ENCODE measurements at regions not wholly inside any gene's neighbourhood (a gene's known extent, or its start where the extent isn't known, plus 50 kb on each side); places are given as distances from the start of the nearest gene placed in this dataset.
"Not testable (repeated sequence)": the region's sequence is repeated elsewhere in the genome, so short reads cannot be mapped to it uniquely, and the experiment has no call there.

DNA sequence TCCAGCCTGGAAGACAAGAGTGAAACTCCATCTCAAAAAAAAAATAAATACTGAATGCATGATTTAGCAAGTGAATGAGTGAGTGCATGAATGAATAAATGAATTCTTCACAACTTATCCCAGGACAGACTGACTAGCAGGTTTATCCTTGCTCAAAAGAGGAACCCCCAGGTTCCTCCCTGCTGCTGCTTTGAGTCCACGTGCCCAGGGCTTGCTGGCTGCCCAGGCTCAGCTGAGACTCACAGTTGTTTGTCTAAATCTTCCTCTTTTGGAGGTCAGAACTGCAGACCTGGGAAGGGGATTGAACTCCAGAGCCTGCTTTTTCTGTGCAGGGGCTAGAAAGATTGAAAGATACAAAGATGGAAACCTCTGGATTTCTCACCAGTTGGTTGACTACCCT lies 117.4 kb upstream of the TMEM45B start:
- no peak for DNase-seq (ENCODE audit: low spot score)
- no peak for FAIRE-seq

DNA sequence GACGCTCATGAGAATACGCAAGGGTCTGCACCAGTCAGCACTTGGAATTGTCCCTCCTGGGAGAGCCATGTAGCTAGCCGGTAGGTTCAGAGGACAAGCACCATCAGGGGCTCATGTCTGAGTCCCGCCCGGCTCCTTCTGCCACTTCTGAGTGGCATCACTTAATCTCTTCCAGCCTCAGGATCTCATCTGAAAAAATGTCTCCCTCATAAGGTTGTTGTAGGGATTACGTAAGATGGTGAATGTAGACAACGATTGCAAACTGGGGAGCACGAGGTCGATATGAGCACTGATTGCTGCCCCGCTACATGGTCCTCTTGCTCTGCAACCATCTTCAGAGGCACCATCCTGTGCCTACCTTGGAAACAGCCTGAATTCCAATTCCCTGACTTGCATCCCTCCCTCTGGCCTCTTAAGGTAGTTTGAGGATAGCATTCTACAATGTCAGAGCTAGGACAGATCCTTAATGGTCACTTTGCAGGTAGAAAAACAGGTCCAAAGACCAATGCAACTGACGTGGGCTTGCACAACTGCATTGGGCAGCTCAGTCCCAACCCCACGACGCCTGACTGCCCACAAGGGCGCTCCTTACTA lies 115.8 kb upstream of the TMEM45B start:
- FAIRE-seq: no peak
- no peak for DNase-seq (ENCODE audit: low spot score)

DNA sequence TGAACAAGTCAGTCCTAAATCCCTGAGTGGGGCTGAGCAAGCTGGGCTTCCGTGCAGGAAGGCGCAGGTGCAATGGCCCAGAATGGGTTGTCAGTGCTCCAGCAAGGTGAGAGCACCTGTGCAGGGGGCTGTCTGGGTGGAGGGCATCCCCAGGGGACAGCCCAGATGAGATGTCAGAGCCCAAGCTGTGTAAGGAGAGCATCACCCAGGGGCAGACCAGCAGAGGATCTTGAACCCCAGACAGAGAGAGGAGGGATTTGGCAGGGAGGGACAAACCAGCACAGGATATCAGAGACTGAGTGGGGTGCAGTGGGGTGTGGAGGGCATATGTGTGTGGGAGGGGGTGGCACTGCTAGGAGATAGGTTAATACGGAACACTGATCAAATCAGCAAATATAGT lies 114.9 kb upstream of the TMEM45B start:
- no peak for DNase-seq (ENCODE audit: low spot score)
- no peak for FAIRE-seq

DNA sequence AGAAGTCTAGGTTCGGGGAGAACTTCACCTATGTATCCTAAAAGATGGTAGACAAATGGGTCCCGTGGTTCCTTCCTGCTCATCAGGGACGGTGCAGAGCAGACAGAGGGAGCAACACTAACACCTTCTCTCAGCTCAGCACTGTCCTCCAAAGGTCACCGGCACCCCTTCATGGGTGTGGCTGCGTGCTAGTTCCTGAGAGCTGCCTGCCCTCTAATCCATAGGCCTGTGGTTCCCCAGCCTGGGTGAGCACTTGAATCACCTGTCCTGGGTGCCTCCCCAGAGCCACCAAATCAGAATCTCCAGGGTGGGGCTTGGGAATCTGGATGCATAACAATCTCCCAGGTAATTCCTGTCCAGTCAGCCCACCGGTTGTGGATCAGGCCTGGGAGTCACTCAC lies 113.9 kb upstream of the TMEM45B start:
- DNase-seq (ENCODE audit: low spot score) (no peak), FAIRE-seq (no peak)

DNA sequence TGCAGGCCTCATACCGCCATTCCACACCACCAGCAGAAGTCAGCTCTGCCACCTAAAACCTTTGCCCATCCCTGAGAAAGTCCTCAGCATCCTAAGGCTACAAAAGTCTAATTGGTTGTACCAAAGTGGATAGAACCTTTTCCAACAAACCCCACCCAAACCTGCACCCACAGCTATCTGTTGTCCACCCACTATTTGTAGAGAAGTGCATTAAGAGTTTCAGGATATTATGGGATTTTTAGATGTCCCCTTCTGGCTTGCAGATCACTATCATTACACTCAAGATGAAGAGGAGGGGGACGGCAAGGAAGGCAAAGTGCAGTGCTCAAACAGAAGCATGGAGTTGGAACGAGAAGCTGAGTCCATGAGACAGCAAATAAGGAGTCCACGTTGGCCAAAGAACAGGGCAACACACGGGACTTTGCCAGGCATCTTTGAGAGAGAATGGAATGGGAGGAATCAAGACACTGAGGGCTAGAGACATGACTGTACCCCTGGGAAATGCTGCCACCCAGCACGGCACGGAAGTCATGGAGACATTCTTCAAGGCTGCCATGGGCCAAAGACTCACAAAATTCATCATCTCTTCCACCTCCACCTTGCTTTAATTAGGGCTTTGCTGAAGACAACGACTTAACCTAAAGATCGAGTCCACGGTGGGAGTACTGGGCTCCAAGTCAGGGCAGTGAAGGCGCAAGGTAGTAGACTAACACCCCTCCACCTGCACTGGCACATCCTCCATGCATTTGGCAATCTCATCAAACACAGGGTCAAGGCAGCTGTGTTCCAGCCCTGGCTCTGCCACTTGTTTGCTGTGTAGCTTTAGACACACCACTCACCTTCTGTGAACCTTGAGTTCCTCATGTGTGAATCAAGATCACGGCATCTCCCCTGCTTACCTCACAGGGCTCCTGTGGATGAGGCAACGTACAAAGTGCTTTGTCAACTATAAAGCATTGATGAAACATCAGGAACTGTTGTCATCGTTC lies 112.9 kb upstream of the TMEM45B start:
- DNase-seq (ENCODE audit: low spot score) (no peak), FAIRE-seq (no peak)

DNA sequence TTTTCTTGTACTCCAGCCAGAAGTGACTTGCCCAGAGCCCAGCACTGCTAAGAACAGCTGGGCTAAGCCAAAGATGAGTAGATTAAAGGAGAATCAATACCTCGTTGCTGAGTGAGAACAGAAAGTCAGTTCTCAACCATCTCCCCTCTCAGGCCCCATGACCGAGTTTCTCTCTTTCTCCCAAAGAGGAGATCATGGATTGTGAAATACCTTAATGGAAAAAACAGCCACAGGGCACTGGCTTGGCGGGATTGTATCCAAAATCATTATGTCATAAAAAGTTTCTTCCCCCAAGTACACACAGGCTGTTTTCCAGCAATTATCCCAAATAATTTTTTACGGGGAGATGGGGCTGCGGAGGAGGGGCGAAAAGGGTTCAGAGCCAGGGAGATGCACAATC lies 111.8 kb upstream of the TMEM45B start:
- no peak for DNase-seq (ENCODE audit: low spot score)
- FAIRE-seq: no peak

DNA sequence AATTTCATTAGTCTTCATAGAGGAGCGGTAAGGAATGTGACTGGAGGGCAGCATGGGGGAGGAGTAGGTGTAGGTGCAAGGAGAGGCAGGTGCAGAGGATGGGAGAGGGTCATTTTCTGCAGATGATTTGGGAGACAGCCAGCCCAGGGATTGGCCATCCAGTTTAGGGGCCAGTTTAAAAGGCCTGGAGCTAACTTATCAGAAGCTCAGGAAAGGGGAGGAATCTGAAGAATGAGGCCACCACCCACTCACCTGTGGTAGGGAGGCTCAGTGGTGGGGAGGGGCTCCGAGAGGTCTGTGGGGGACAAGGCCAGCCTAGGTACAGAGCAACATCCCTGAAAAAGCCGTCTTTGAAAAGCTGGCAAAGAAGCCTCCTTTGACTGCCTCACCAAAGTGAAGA lies 110.8 kb upstream of the TMEM45B start:
- DNase-seq (ENCODE audit: low spot score) (no peak), FAIRE-seq (no peak)

DNA sequence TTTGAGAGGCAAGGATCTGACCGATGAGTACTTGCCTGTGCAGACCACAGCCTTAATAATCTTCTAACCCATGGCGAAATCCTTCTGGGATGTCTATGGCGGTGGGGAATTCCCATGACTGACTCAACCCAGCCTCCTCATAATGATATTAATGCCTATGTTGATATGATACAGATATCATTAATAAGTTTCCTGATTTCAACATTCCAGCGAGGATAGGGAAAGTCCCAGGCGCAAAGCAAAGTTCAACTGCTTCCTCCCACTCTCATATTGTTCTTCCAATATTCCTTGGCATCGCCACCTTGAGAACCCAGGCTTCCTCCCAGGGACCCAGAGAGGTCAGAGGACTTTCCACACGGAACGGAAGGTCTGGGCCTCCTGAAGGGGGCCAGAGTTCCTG lies 110.3 kb upstream of the TMEM45B start:
- FAIRE-seq (no peak), DNase-seq (ENCODE audit: low spot score) (no peak)

DNA sequence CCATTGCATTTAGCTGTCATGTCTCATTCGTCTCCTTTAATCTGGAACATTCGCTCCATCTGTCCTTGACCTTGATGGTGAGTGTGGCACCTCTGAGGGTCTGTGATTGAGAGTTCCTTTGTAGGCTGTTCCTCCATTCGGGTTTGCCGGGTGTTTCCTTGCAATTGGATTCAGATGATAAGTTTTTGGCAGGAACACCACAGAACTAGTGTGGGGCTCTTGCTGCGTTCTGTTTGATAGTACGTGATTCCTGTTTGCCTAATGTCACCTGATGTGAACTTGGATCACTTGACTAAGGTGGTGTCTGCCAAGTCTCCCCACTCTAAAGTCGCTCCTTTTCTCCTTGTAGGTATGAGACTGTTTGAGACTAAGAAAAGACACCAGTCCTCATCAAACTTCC lies 109.7 kb upstream of the TMEM45B start:
- DNase-seq (ENCODE audit: low spot score) (no peak), FAIRE-seq (no peak)

DNA sequence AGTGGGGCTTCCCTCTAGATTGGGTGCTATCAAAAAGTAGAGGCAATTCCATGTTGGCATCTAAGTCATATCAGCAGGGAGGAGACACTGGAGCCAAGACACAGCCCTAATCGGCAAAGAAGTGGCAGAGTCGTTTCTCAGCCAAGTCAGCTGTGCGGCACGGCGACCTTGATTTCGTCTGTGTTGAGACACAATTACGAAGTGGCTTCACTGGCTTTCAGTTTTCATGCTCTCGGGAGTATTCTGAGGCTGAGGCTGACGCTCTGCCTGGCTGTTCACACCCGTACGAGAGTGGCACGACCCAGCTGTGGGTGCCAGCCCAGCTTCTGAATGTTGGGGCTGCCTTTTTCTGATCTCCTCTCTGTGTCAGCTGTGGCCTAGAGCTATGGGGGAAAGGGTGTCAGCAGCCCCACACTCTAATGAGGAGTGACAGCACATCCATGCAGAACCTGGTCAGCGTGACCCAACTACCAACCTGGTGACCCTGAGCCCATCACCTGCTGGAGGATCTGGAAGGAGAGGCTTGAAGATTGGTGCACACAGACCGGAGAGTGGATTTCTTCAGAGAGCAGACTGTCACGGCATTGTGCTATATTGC lies 105.7 kb upstream of the TMEM45B start:
- FAIRE-seq (no peak), DNase-seq (ENCODE audit: low spot score) (no peak)

DNA sequence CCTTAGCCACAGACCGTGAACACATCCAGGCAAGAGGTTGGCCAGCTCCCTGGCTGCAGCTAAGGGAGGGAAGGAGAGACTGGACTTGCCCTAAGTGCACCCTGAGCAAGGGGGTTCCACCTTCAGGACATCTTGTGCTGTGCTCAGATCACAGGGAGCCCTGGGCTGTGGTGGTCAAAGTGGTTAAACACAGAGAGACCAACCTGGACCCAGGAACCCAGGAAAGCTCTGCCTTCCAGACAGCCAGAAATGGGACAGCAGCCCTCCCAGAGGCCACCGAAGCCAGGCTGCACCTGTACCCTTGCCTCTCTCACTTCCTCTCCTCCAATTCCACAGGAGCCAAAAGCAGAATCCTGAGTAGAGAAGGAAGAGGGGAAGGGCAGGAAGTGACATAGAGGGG lies 105.2 kb upstream of the TMEM45B start:
- DNase-seq (ENCODE audit: low spot score) (no peak), FAIRE-seq (no peak)

DNA sequence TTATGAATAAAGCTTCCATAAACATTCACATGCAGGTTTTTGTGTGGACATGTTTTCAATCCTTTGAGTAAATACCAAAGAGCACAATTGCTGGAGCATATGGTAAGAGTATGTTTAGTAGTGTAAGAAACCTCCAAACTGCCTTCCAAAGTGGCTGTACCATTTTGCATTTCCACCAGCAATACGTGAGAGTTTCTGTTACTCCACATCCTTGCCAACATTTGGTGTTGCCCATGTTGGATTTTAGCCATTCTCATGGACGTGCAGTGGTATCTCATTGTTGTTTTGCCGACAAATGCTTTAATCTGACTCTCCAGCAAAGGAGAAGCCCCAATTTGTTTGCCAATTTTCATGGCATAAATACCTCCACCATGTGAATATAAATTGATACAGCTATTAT lies 103.9 kb upstream of the TMEM45B start:
- no peak for FAIRE-seq
- DNase-seq (ENCODE audit: low spot score): no peak

DNA sequence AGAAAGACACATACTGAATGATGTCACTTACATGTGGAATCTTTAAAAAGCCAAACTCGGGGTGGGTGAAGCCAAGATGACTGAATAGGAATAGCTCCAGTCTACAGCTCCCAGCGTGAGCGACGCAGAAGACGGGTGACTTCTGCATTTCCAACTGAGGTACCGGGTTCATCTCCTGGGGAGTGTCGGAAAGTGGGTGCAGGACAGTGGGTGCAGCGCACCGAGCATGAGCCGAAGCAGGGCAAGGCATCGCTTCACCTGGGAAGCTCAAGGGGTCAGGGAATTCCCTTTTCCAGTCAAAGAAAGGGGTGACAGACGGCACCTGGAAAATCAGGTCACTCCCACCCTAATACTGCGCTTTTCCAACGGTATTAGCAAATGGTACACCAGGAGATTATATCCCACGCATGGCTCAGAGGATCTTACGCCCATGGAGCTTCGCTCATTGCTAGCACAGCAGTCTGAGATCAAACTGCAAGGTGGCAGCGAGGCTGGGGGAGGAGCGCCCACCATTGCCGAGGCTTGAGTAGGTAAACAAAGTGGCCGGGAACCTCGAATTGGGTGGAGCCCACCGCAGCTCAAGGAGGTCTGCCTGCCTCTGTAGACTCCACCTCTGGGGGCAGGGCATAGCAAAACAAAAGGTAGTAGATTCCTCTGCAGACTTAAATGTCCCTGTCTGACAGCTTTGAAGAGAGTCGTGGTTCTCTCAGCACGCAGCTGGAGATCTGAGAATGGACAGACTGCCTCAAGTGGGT lies 103.0 kb upstream of the TMEM45B start:
- not testable (repeated sequence) for DNase-seq (ENCODE audit: low spot score); FAIRE-seq

DNA sequence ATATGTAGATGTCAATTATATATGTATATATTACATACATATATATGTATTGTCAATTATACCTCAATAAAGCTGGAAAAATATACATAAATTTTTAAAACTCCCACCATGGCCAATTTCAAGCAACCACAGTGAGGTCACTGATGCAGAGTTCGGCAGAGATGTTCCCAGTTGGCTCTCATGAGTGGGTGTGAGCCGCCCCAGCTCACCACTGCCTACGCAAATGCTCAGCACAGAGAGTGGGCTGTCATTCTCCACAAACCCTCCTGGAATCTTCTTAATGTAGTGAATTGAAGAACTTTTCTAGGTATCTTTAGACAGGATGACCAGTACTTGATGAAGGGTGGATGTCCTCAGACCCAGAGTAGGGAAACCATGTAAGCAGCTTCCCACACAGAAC lies 96.6 kb upstream of the TMEM45B start:
- no peak for DNase-seq (ENCODE audit: low spot score)
- FAIRE-seq: no peak

DNA sequence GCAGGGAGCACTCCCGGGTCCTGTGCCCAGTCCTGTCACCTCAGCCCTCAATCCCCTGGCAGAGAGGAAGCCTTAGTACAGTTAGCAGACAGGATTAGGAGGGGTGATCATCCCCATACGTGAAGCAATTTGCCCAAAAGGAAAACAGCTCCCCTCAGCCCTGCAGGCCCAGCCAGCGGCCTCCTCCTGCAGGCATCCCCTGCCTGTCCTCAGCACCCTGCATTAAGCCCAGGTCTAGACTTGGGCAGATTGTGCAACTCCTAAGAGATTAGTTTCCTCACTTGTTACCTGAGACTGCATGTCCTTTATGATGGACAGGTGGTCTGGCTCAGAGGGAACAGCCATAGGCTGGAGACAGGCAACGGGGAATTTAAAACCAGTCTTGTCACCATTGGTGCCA lies 95.5 kb upstream of the TMEM45B start:
- DNase-seq (ENCODE audit: low spot score): no peak
- no peak for FAIRE-seq

DNA sequence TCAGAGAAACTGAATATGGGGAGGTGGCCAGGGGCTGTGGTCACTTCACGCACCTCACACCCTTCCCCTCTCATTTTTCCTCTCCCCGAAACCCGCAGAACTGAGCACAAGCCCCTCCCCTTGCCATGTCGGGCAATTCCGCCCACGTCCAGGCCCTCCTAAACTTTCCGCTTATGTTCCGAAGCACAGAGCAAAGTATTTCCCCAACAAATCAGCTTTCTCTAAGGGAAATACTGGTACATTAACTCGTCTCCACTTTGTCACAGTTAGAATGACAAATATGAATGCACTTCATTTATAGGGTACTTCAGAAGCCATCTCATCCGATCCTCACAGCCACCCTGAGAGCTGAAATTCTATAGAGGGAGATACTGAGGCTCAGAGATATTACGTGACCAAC lies 94.7 kb upstream of the TMEM45B start:
- FAIRE-seq: no peak

DNA sequence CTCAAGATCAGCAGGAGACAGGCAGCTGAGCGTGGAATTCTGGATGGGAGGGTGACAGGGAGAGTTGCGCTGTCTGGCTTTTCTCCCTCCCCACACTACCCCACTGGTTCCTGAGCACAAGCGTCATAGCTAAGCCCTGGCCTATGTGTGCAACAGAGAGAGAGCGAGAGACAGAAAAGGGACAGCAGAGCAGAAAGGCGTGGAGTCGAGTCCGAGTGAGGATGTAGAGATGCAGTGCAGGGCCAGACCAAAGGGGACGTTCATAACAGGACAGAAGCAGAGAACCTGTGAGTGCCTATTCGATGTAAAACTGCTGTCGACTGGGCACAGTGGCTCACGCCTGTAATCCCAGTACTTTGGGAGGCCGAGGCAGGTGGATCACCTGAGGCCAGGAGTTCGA lies 94.0 kb upstream of the TMEM45B start:
- FAIRE-seq (no peak), DNase-seq (ENCODE audit: low spot score) (no peak)

More for the DNA sequence above, 94.7 kb upstream of the TMEM45B start:
- DNase-seq (ENCODE audit: low spot score): no peak

DNA sequence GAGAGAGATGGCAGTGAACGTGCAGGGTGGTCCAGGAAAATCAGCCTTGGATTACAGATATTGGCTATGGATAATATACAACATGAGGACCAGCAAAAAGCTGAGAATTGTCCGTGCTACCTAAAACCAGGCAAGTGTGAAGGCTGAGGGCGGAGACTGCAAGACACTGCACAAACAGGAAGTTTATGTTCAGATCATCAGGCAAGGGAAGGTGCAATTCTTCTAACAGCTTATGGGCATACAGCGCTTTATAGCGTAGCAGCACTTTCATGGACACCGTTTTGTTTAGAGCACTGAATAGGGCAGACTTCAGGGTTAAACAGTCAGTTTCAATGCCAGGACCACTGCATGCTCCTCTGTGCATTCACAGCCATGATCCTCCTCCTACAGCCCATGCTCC lies 93.1 kb upstream of the TMEM45B start:
- DNase-seq (ENCODE audit: low spot score): no peak
- FAIRE-seq: no peak

DNA sequence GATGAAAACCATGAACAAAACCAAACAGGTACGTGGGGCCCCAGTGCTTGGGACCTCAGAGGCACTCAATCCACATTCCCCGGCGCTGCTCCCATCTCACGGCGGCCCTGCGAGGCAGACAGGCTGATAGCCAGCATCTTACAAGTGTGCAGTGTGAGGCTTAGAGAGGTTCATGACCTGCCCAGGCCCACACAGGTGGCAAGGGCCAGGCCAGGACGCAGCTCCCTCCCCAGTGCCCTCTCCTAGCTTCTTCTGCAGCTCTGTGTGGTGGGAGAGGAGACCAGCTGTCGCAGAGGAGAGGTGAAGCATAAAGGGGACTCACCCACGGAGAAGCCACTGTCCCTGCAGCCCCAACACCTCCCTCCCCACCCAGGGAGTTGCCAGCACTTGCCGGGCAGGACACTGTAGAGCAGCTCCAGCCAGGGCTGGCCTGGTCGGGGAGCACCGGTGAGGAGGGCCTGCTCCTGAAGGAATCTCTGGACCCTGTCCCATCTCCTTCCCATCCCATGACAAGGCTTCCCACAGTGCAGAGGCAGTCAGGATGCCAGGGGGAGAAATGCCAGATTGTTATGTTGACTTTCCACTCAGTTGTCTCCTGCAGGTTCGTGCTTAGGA lies 92.4 kb upstream of the TMEM45B start:
- FAIRE-seq: no peak
- DNase-seq (ENCODE audit: low spot score): no peak

DNA sequence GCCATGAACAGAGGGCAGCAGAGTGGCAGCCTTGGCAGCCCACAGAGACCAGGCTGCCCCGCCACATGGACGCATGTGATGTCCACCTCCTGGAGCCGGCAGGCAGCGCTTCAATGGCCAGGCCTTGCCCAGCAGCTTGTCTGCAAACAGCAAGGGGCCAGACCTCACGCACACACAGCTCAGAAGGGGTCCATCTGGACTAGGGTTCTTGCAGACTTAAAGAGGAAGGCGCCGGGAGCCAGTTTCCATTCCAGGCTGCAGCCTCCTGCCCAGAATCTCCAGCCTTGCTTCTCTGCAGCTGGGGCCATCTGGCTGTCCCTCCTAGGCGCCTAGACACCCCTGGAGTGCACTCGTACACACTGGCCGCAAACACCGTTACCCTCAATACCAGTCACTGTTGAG lies 91.9 kb upstream of the TMEM45B start:
- no peak for FAIRE-seq
- DNase-seq (ENCODE audit: low spot score): no peak

DNA sequence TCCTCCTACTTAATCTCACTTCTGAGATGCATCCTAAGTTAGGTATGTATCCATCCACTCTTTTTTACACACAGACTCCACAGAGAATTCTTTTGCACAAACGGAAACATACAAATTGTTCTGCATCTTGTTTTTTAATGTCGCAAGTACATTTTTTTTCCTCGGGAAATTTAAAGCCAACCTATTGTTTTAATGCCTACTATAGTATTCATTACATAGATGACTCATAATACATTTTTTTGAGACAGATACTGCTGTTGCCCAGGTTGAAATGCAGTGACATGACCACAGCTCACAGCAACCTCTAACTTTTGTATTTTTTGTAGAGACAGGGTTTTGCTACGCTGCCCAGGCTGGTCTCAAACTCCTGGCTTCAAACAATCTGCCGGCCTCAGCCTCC lies 90.8 kb upstream of the TMEM45B start:
- FAIRE-seq: no peak

More for the DNA sequence above, 90.8 kb upstream of the TMEM45B start:
- DNase-seq (ENCODE audit: low spot score): no peak
